ENCODE measurements at regions not wholly inside any gene's neighbourhood (a gene's known extent, or its start where the extent isn't known, plus 50 kb on each side); places are given as distances from the start of the nearest gene placed in this dataset.
"Not testable (repeated sequence)": the region's sequence is repeated elsewhere in the genome, so short reads cannot be mapped to it uniquely, and the experiment has no call there.

- intact Hi-C loops (cut with micrococcal nuclease; ENCODE audit: unreplicated experiment); H3K4me3 ChIP-seq; H3K36me3 ChIP-seq (ENCODE audit: low read depth); H3K9me3 ChIP-seq (ENCODE audit: insufficient read depth, low read depth); H2AFZ ChIP-seq; CTCF ChIA-PET; H3F3A ChIP-seq (ENCODE audit: insufficient read depth, low read depth); POLR2A ChIA-PET (ENCODE audit: unreplicated experiment); H3K4me1 ChIP-seq (replicated peaks; ENCODE audit: insufficient read depth); H3K27me3 ChIP-seq (ENCODE audit: insufficient read depth, low read depth); H4K20me1 ChIP-seq (ENCODE audit: insufficient read depth); BruUV-seq (replicated peaks); H3K79me2 ChIP-seq (ENCODE audit: low read depth); H3K27ac ChIP-seq; H3K9me2 ChIP-seq (ENCODE audit: insufficient read depth); DNase-seq; H3K4me2 ChIP-seq: not testable (repeated sequence)
Observed at GRCh38 chr12:9543341-9543740, 64.4 kb downstream of the KLRB1 start.

GRCh38 chr12:9542827-9543226 lies 64.9 kb downstream of the KLRB1 start:
- H3K27me3 ChIP-seq (ENCODE audit: insufficient read depth, low read depth); intact Hi-C loops (cut with micrococcal nuclease; ENCODE audit: unreplicated experiment); H2AFZ ChIP-seq; H3K4me3 ChIP-seq; BruUV-seq (replicated peaks); H4K20me1 ChIP-seq (ENCODE audit: insufficient read depth); H3F3A ChIP-seq (ENCODE audit: insufficient read depth, low read depth); H3K4me1 ChIP-seq (replicated peaks; ENCODE audit: insufficient read depth); CTCF ChIA-PET; H3K9me3 ChIP-seq (ENCODE audit: insufficient read depth, low read depth); POLR2A ChIA-PET (ENCODE audit: unreplicated experiment); H3K4me2 ChIP-seq; DNase-seq; H3K27ac ChIP-seq; H3K36me3 ChIP-seq (ENCODE audit: low read depth); H3K9me2 ChIP-seq (ENCODE audit: insufficient read depth); H3K79me2 ChIP-seq (ENCODE audit: low read depth): not testable (repeated sequence)

- H3K4me1 ChIP-seq (replicated peaks; ENCODE audit: insufficient read depth); H2AFZ ChIP-seq; intact Hi-C loops (cut with micrococcal nuclease; ENCODE audit: unreplicated experiment); H3F3A ChIP-seq (ENCODE audit: insufficient read depth, low read depth); H3K9me2 ChIP-seq (ENCODE audit: insufficient read depth); BruUV-seq (replicated peaks); H3K27me3 ChIP-seq (ENCODE audit: insufficient read depth, low read depth); H4K20me1 ChIP-seq (ENCODE audit: insufficient read depth); H3K36me3 ChIP-seq (ENCODE audit: low read depth); DNase-seq; POLR2A ChIA-PET (ENCODE audit: unreplicated experiment); H3K27ac ChIP-seq; H3K9me3 ChIP-seq (ENCODE audit: insufficient read depth, low read depth); CTCF ChIA-PET; H3K4me2 ChIP-seq; H3K79me2 ChIP-seq (ENCODE audit: low read depth); H3K4me3 ChIP-seq: not testable (repeated sequence)
Observed at GRCh38 chr12:9515925-9516324, 91.8 kb downstream of the KLRB1 start.

GRCh38 chr12:9512695-9513094 lies 95.0 kb downstream of the KLRB1 start:
- H2AFZ ChIP-seq; H3K4me3 ChIP-seq; intact Hi-C loops (cut with micrococcal nuclease; ENCODE audit: unreplicated experiment); H3K36me3 ChIP-seq (ENCODE audit: low read depth); H3K9me3 ChIP-seq (ENCODE audit: insufficient read depth, low read depth); H3K79me2 ChIP-seq (ENCODE audit: low read depth); H3K4me1 ChIP-seq (replicated peaks; ENCODE audit: insufficient read depth); H3K27ac ChIP-seq; H3K9me2 ChIP-seq (ENCODE audit: insufficient read depth); H3K27me3 ChIP-seq (ENCODE audit: insufficient read depth, low read depth); CTCF ChIA-PET; H3K4me2 ChIP-seq; H4K20me1 ChIP-seq (ENCODE audit: insufficient read depth); H3F3A ChIP-seq (ENCODE audit: insufficient read depth, low read depth); POLR2A ChIA-PET (ENCODE audit: unreplicated experiment); BruUV-seq (replicated peaks): not testable (repeated sequence)
- peak; percentile 29; the same call in 1 of the 2 replicates for TF ChIP-seq CTCF (conservative IDR thresholded peaks at IDR 0.05)
- DNase-seq = peak in 1 of 2 experiments; percentile 3

- H2AFZ ChIP-seq; H4K20me1 ChIP-seq (ENCODE audit: insufficient read depth); POLR2A ChIA-PET (ENCODE audit: unreplicated experiment); intact Hi-C loops (cut with micrococcal nuclease; ENCODE audit: unreplicated experiment); H3K9me2 ChIP-seq (ENCODE audit: insufficient read depth); DNase-seq; H3K9me3 ChIP-seq (ENCODE audit: insufficient read depth, low read depth); H3K36me3 ChIP-seq (ENCODE audit: low read depth); H3K27me3 ChIP-seq (ENCODE audit: insufficient read depth, low read depth); H3K79me2 ChIP-seq (ENCODE audit: low read depth); H3K4me1 ChIP-seq (replicated peaks; ENCODE audit: insufficient read depth); H3F3A ChIP-seq (ENCODE audit: insufficient read depth, low read depth); H3K4me3 ChIP-seq; CTCF ChIA-PET; H3K4me2 ChIP-seq; H3K27ac ChIP-seq; BruUV-seq (replicated peaks): not testable (repeated sequence)
Observed at GRCh38 chr12:9510392-9511011, 97.2 kb downstream of the KLRB1 start.
